H1 (cell line): ENCODE measurements at regions not wholly inside any gene's neighbourhood (a gene's known extent, or its start where the extent isn't known, plus 50 kb on each side); places are given as distances from the start of the nearest gene placed in this dataset.

Experiments used
- CTCF ChIA-PET: fragments of 300-600 bp; sonication (Branson Sonifier 250); formaldehyde crosslinking; loops from one replicate; lab custom pipeline; 2021; ENCODE audit not compliant: partially characterized antibody; lab: Charles Lee
- POLR2A ChIA-PET: fragments of 300-600 bp; sonication (Branson Sonifier 250); formaldehyde crosslinking; loops from one replicate; lab custom pipeline; 2021; ENCODE audit warnings: inconsistent platforms; ENCODE audit not compliant: partially characterized antibody; lab: Charles Lee
- DNase-seq, 2 experiments: peaks; one replicate each; pipeline versions ENCODE4 v3.0.0 to v3.0.0-alpha.2; 2010 to 2022; ENCODE audit warnings: low spot score in 2 of 2, low read depth in 1 of 2, mixed read lengths in 1 of 2
- FAIRE-seq: peaks from 2 replicates; lab custom pipeline; 2011; peaks lifted over from hg19 to GRCh38; lab: Jason Lieb, UNC
- H2AFZ ChIP-seq: 2 replicates; pipeline ENCODE4 v1.8.1; 2012; ENCODE audit warnings: low read length, inconsistent platforms
- H2AK5ac ChIP-seq: 2 replicates; pipeline ENCODE4 v1.6.1; 2013; ENCODE audit warnings: low read depth, low read length
- H2BK120ac ChIP-seq: replicated peaks from 2 replicates; pipeline ENCODE3; 2013; ENCODE audit warnings: low read depth, low read length, inconsistent platforms
- H2BK12ac ChIP-seq: 2 replicates; pipeline ENCODE4 v1.6.1; 2013; ENCODE audit warnings: low read depth, low read length
- H2BK15ac ChIP-seq: 2 replicates; pipeline ENCODE4 v1.6.1; 2013; ENCODE audit warnings: low read length
- H2BK20ac ChIP-seq: 2 replicates; pipeline ENCODE4 v1.6.1; 2013; ENCODE audit warnings: low read length
- H2BK5ac ChIP-seq: 2 replicates; pipeline ENCODE4 v1.6.1; 2013; ENCODE audit warnings: low read depth, low read length
- H3K14ac ChIP-seq: 2 replicates; pipeline ENCODE4 v1.6.1; 2013; ENCODE audit warnings: inconsistent platforms; ENCODE audit not compliant: insufficient read length
- H3K18ac ChIP-seq: 2 replicates; pipeline ENCODE4 v1.6.1; 2013; ENCODE audit warnings: low read length; ENCODE audit errors: extremely low read depth
- H3K23ac ChIP-seq: 2 replicates; pipeline ENCODE4 v1.6.1; 2013; ENCODE audit warnings: inconsistent platforms; ENCODE audit not compliant: insufficient read length
- H3K23me2 ChIP-seq: 2 replicates; pipeline ENCODE4 v1.6.1; 2013; ENCODE audit warnings: low read depth, low read length
- H3K27ac ChIP-seq: 2 replicates; pipeline ENCODE4 v1.6.1; 2011; ENCODE audit warnings: low read depth, low read length, inconsistent platforms
- H3K27me3 ChIP-seq, 4 experiments: replicated peaks in 1 of 4; 1 replicate in 1 of 4; 2 replicates in 3 of 4; pipeline versions ENCODE4 v1.6.1 to v1.8.1; 2011 to 2013; ENCODE audit warnings: low read length in 3 of 4, mild to moderate bottlenecking in 3 of 4, inconsistent platforms in 2 of 4, mixed read lengths in 2 of 4, moderate library complexity in 1 of 4; ENCODE audit not compliant: control insufficient read depth in 3 of 4, insufficient read depth in 3 of 4; ENCODE audit errors: extremely low read depth in 1 of 4
- H3K36me3 ChIP-seq, 4 experiments: 2 replicates each; pipeline versions ENCODE4 v1.6.1 to v1.8.1; 2011 to 2013; ENCODE audit warnings: mild to moderate bottlenecking in 4 of 4, low read length in 3 of 4, moderate library complexity in 2 of 4, control low read depth in 1 of 4, inconsistent platforms in 1 of 4; ENCODE audit not compliant: insufficient read depth in 4 of 4, control insufficient read depth in 2 of 4
- H3K4ac ChIP-seq: replicated peaks from 2 replicates; pipeline ENCODE3; 2013; ENCODE audit warnings: low read length, low read depth, mixed read lengths, inconsistent platforms; ENCODE audit not compliant: insufficient read length
- H3K4me1 ChIP-seq, 4 experiments: replicated peaks in 1 of 4; 1 replicate in 1 of 4; 2 replicates in 3 of 4; pipeline versions ENCODE4 v1.6.1 to v1.8.1; 2011 to 2013; ENCODE audit warnings: low read length in 3 of 4, inconsistent platforms in 2 of 4, mixed read lengths in 1 of 4; ENCODE audit not compliant: insufficient read depth in 4 of 4, control insufficient read depth in 3 of 4
- H3K4me2 ChIP-seq, 2 experiments: 2 replicates each; pipeline versions ENCODE4 v1.6.1 to v1.8.1; 2011 to 2013; ENCODE audit warnings: low read depth in 2 of 2, low read length in 2 of 2, control low read depth in 1 of 2, inconsistent platforms in 1 of 2, mild to moderate bottlenecking in 1 of 2; ENCODE audit not compliant: insufficient read depth in 1 of 2
- H3K4me3 ChIP-seq, 4 experiments: fragments of 200-600, 300-600 bp in 1 of 4; sonication (generic), shearing (Covaris generic), sonication (Bioruptor Twin) in 1 of 4; 2 replicates each; pipeline versions ENCODE4 v1.5.1 to v1.8.1; 2011 to 2016; ENCODE audit warnings: low read length in 4 of 4, low read depth in 3 of 4, control low read depth in 2 of 4, inconsistent platforms in 2 of 4, mild to moderate bottlenecking in 2 of 4, mixed read lengths in 1 of 4, moderate library complexity in 1 of 4; ENCODE audit not compliant: insufficient read depth in 2 of 4; ENCODE audit errors: extremely low read depth in 1 of 4
- H3K56ac ChIP-seq: replicated peaks from 2 replicates; pipeline ENCODE3; 2013; ENCODE audit warnings: low read depth, mild to moderate bottlenecking, mixed read lengths, low read length, inconsistent platforms; ENCODE audit not compliant: insufficient read length
- H3K79me1 ChIP-seq: 2 replicates; pipeline ENCODE4 v1.6.1; 2013; ENCODE audit warnings: low read depth, low read length, control low read depth
- H3K79me2 ChIP-seq, 2 experiments: 2 replicates each; pipeline versions ENCODE4 v1.6.1 to v1.8.1; 2012 to 2013; ENCODE audit warnings: low read length in 2 of 2, mild to moderate bottlenecking in 2 of 2, inconsistent platforms in 1 of 2; ENCODE audit not compliant: insufficient read depth in 2 of 2, control insufficient read depth in 1 of 2
- H3K9ac ChIP-seq, 4 experiments: replicated peaks in 1 of 4; 1 replicate in 1 of 4; 2 replicates in 3 of 4; pipeline versions ENCODE4 v1.6.1 to v1.8.1; 2011 to 2013; ENCODE audit warnings: low read depth in 3 of 4, low read length in 3 of 4, control low read depth in 2 of 4, mild to moderate bottlenecking in 2 of 4, moderate library complexity in 2 of 4, inconsistent platforms in 1 of 4; ENCODE audit errors: extremely low read depth in 1 of 4
- H3K9me3 ChIP-seq, 2 experiments: 2 replicates each; pipeline versions ENCODE4 v1.6.1 to v1.8.1; 2012 to 2013; ENCODE audit warnings: mild to moderate bottlenecking in 2 of 2, moderate library complexity in 2 of 2, control low read depth in 1 of 2, inconsistent platforms in 1 of 2, low read depth in 1 of 2, low read length in 1 of 2, mixed read lengths in 1 of 2; ENCODE audit not compliant: insufficient read depth in 2 of 2
- H4K20me1 ChIP-seq, 2 experiments: replicated peaks in 1 of 2; 2 replicates each; pipeline versions ENCODE3 to v1.8.1; 2011 to 2013; ENCODE audit warnings: inconsistent platforms in 2 of 2, low read length in 2 of 2, mild to moderate bottlenecking in 1 of 2; ENCODE audit not compliant: insufficient read depth in 2 of 2, control insufficient read depth in 1 of 2
- H4K5ac ChIP-seq: 2 replicates; pipeline ENCODE4 v1.6.1; 2013; ENCODE audit warnings: low read length, low read depth, mixed read lengths, inconsistent platforms; ENCODE audit not compliant: insufficient read length
- H4K8ac ChIP-seq: 2 replicates; pipeline ENCODE4 v1.8.0; 2013; ENCODE audit warnings: mild to moderate bottlenecking, moderate library complexity, low read length, inconsistent platforms; ENCODE audit not compliant: insufficient read depth; ENCODE audit errors: extremely low read depth
- H4K91ac ChIP-seq: replicated peaks from 2 replicates; pipeline ENCODE3; 2013; ENCODE audit warnings: low read length, mixed read lengths, inconsistent platforms; ENCODE audit not compliant: insufficient read length
- ASH2L ChIP-seq: fragments of 200-600, 300-600 bp; sonication (generic); IDR thresholded peaks from one replicate; pipeline ENCODE4 v1.7.1; 2017; ENCODE audit warnings: low read length
- BACH1 ChIP-seq: IDR thresholded peaks from 2 replicates; pipeline ENCODE4 v1.6.1; 2012; ENCODE audit warnings: low read length, improper control_type of control experiment
- CEBPB ChIP-seq: IDR thresholded peaks from 2 replicates; pipeline ENCODE4 v1.6.1; 2012; ENCODE audit warnings: low read depth, low read length
- EP300 ChIP-seq, 2 experiments: IDR thresholded peaks; 1 replicate in 1 of 2; 2 replicates in 1 of 2; pipeline ENCODE4 v1.6.1; 2011 to 2012; ENCODE audit warnings: low read depth in 2 of 2, low read length in 2 of 2, mild to moderate bottlenecking in 2 of 2, borderline replicate concordance in 1 of 2, inconsistent platforms in 1 of 2, moderate library complexity in 1 of 2
- GABPA ChIP-seq: IDR thresholded peaks from 2 replicates; pipeline ENCODE4 v1.6.1; 2011; ENCODE audit warnings: mild to moderate bottlenecking, low read length, moderate library complexity, borderline replicate concordance; ENCODE audit not compliant: insufficient read depth
- JUN ChIP-seq: IDR thresholded peaks from 2 replicates; pipeline ENCODE4 v1.6.1; 2011; ENCODE audit warnings: low read depth, mild to moderate bottlenecking, improper control_type of control experiment, low read length
- MAFK ChIP-seq: IDR thresholded peaks from 2 replicates; pipeline ENCODE4 v1.6.1; 2012; ENCODE audit warnings: low read depth, mild to moderate bottlenecking, improper control_type of control experiment, low read length
- NANOG ChIP-seq: IDR thresholded peaks from 2 replicates; pipeline ENCODE4 v1.6.1; 2011; ENCODE audit warnings: low read length, low read depth, mild to moderate bottlenecking, inconsistent platforms; ENCODE audit not compliant: insufficient read depth, poor library complexity, severe bottlenecking
- POLR2AphosphoS5 ChIP-seq: IDR thresholded peaks from 2 replicates; pipeline ENCODE4 v1.6.1; 2011; ENCODE audit warnings: low read depth, low read length
- RFX5 ChIP-seq: IDR thresholded peaks from 2 replicates; pipeline ENCODE4 v1.6.1; 2011; ENCODE audit warnings: low read depth, low read length, improper control_type of control experiment, borderline replicate concordance
- RNF2 ChIP-seq: fragments of 200-900, 300-1000 bp; sonication (generic); IDR thresholded peaks from 2 replicates; pipeline ENCODE4 v1.7.1; 2016; ENCODE audit warnings: borderline replicate concordance, low read depth, mild to moderate bottlenecking, antibody characterized with exemption, low read length; ENCODE audit not compliant: poor library complexity, severe bottlenecking; ENCODE audit errors: missing control alignments
- RXRA ChIP-seq: IDR thresholded peaks from 2 replicates; pipeline ENCODE4 v1.6.1; 2011; ENCODE audit warnings: low read depth, mild to moderate bottlenecking, low read length, moderate library complexity; ENCODE audit not compliant: insufficient read depth
- TAF7 ChIP-seq: optimal IDR thresholded peaks from 2 replicates; pipeline ENCODE3; 2011; ENCODE audit warnings: low read depth, mild to moderate bottlenecking, inconsistent platforms, low read length, moderate library complexity, borderline replicate concordance
- TBP ChIP-seq: IDR thresholded peaks from 2 replicates; pipeline ENCODE4 v1.6.1; 2011; ENCODE audit warnings: low read depth, low read length, improper control_type of control experiment
- ZNF274 ChIP-seq: IDR thresholded peaks from 2 replicates; pipeline ENCODE4 v1.7.0; 2012; ENCODE audit warnings: low read length, borderline replicate concordance; ENCODE audit errors: extremely low read depth
- WGBS, 2 experiments: shearing (Covaris generic) in 1 of 2; methylation state at CpG; one replicate each; pipeline versions ENCODE4 v1.1.6 to v1.1.7; 2013 to 2015; ENCODE audit warnings: low lambda C conversion rate in 2 of 2, mixed read lengths in 2 of 2, inconsistent platforms in 1 of 2, low coverage in 1 of 2, missing lambda C conversion rate in 1 of 2; ENCODE audit not compliant: insufficient replicate concordance in 2 of 2, insufficient coverage in 1 of 2, insufficient read length in 1 of 2; ENCODE audit errors: extremely low coverage in 1 of 2, missing lambda C conversion rate in 1 of 2; 5-methylcytosine and 5-hydroxymethylcytosine counted together

DNA sequence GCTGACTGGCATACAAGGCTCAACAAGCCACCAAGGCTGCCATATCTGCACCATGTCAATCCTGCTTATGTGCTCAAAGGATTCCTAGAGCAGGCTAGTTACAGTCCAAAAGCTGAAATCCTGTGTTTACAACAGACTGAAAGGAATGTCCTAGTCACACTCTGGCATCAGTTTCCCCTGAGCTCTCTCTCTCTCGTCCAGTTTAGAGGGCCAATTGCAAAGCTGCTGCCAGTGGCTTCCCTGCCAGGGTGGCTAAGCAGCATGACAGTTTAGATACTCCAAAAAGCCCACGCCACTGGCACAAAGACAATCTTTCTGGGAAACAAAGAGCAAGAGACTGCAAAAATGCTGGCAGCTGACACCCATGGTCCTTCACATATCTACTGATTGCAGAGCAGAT lies 392.1 kb downstream of the RPS29 start:
- no peak overlapping the region for H2AFZ ChIP-seq
- CTCF ChIA-PET: no interaction called here
- FAIRE-seq: no peak
- TF ChIP-seq NANOG (no peak), RXRA (no peak), POLR2AphosphoS5 (no peak), BACH1 (no peak), GABPA (no peak), ASH2L (no peak), JUN (no peak), CEBPB (no peak), TAF7 (no peak), RNF2 (no peak), RFX5 (no peak), EP300 (IDR thresholded peaks at IDR 0.05; ENCODE audit: borderline replicate concordance in 1 of 2, low read depth in 2 of 2, low read length in 2 of 2) (no peak), MAFK (no peak), TBP (no peak), ZNF274 (no peak)

More for the DNA sequence above, 392.1 kb downstream of the RPS29 start:
- Histone ChIP-seq H3K27ac (no peak overlapping the region), H3K27me3 (no peaks in the 10 kb centered on the region), H2BK15ac (no peak overlapping the region), H3K4me2 (no peak overlapping the region), H3K23me2 (no peaks in the 10 kb centered on the region; the same call in 1 of the 2 replicates), H3K4me3 (no peak overlapping the region), H3K9me3 (no peaks in the 10 kb centered on the region), H3K56ac (no peak overlapping the region), H4K91ac (no peak overlapping the region), H3K4me1 (peaks cover 0 to 5% (median 0%) of the 10 kb centered on the region in 4 experiments; a peak in 2 of 7 replicates), H3K79me1 (no peaks in the 10 kb centered on the region), H2BK20ac (no peak overlapping the region), H2BK120ac (no peak overlapping the region), H3K23ac (no peak overlapping the region), H4K8ac (no peak overlapping the region), H2BK5ac (no peak overlapping the region), H3K79me2 (no peaks in the 10 kb centered on the region), H3K4ac (no peak overlapping the region), H3K9ac (no peak overlapping the region), H2BK12ac (no peak overlapping the region), H3K14ac (no peak overlapping the region), H4K5ac (no peak overlapping the region), H3K18ac (no peak overlapping the region), H4K20me1 (no peaks in the 10 kb centered on the region), H3K36me3 (no peaks in the 10 kb centered on the region), H2AK5ac (no peak overlapping the region)
- DNase-seq: no peak
- 77% methylated on average over 2 of the region's 2 CpGs; no CpG with 5 or more reads in 1 of the 2 experiments for WGBS, 2 experiments
- POLR2A ChIA-PET: no interaction called here
